ENCODE measurements at regions not wholly inside any gene's neighbourhood (a gene's known extent, or its start where the extent isn't known, plus 50 kb on each side); places are given as distances from the start of the nearest gene placed in this dataset.
"Not testable (repeated sequence)": the region's sequence is repeated elsewhere in the genome, so short reads cannot be mapped to it uniquely, and the experiment has no call there.

- TF ChIP-seq EZH2 (IDR thresholded peaks at IDR 0.05; ENCODE audit: borderline replicate concordance, low read depth, low read length, poor library complexity, severe bottlenecking) (no peak), CTCF (conservative IDR thresholded peaks at IDR 0.05; ENCODE audit: low read depth, low read length) (no peak)
- peak; percentile 30 for DNase-seq (ENCODE audit: low spot score)
- H3K27me3 ChIP-seq (replicated peaks; ENCODE audit: insufficient read depth, low read depth, low read length, poor library complexity): no peaks in the 10 kb centered on the region
- H3K36me3 ChIP-seq (ENCODE audit: insufficient read depth, low read length, poor library complexity, severe bottlenecking): no peaks in the 10 kb centered on the region
- H3K27ac ChIP-seq (ENCODE audit: low read depth, low read length, poor library complexity, severe bottlenecking): no peak overlapping the region
- no peaks in the 10 kb centered on the region for H3K4me1 ChIP-seq (ENCODE audit: insufficient read depth, low read length, poor library complexity, severe bottlenecking)
- no peak overlapping the region for H3K4me3 ChIP-seq (ENCODE audit: low read depth, low read length, poor library complexity, severe bottlenecking)
- intact Hi-C loops (cut with micrococcal nuclease; ENCODE audit: unreplicated experiment): no loop called here
- no TSS peak for BruUV-seq (replicated peaks)
- POLR2A ChIA-PET (ENCODE audit: low non-redundant PET): no interaction called here
- H3K9me3 ChIP-seq (ENCODE audit: low read depth, low read length, poor library complexity, severe bottlenecking): peaks cover 5% of the 10 kb centered on the region
- CTCF ChIA-PET: no interaction called here
Observed at GRCh38 chr13:59437544-59438301, 726.0 kb downstream of the DIAPH3 start.

GRCh38 chr13:59439776-59440428 is 723.8 kb downstream of the DIAPH3 start:
- Histone ChIP-seq H3K36me3 (ENCODE audit: insufficient read depth, low read length, poor library complexity, severe bottlenecking) (no peaks in the 10 kb centered on the region), H3K9me3 (ENCODE audit: low read depth, low read length, poor library complexity, severe bottlenecking) (no peaks in the 10 kb centered on the region), H3K27me3 (replicated peaks; ENCODE audit: insufficient read depth, low read depth, low read length, poor library complexity) (no peaks in the 10 kb centered on the region), H3K4me1 (ENCODE audit: insufficient read depth, low read length, poor library complexity, severe bottlenecking) (no peaks in the 10 kb centered on the region), H3K27ac (ENCODE audit: low read depth, low read length, poor library complexity, severe bottlenecking) (no peak overlapping the region), H3K4me3 (ENCODE audit: low read depth, low read length, poor library complexity, severe bottlenecking) (no peak overlapping the region)
- CTCF ChIA-PET: no interaction called here
- POLR2A ChIA-PET (ENCODE audit: low non-redundant PET): no interaction called here
- no peak for DNase-seq (ENCODE audit: low spot score)
- intact Hi-C loops (cut with micrococcal nuclease; ENCODE audit: unreplicated experiment): no loop called here
- BruUV-seq (replicated peaks): no TSS peak
- TF ChIP-seq EZH2 (IDR thresholded peaks at IDR 0.05; ENCODE audit: borderline replicate concordance, low read depth, low read length, poor library complexity, severe bottlenecking) (no peak), CTCF (conservative IDR thresholded peaks at IDR 0.05; ENCODE audit: low read depth, low read length) (no peak)

- BruUV-seq (replicated peaks); H3K36me3 ChIP-seq (ENCODE audit: insufficient read depth, low read length, poor library complexity, severe bottlenecking); CTCF ChIA-PET; H3K9me3 ChIP-seq (ENCODE audit: low read depth, low read length, poor library complexity, severe bottlenecking); H3K4me1 ChIP-seq (ENCODE audit: insufficient read depth, low read length, poor library complexity, severe bottlenecking); POLR2A ChIA-PET (ENCODE audit: low non-redundant PET); H3K27me3 ChIP-seq (replicated peaks; ENCODE audit: insufficient read depth, low read depth, low read length, poor library complexity); intact Hi-C loops (cut with micrococcal nuclease; ENCODE audit: unreplicated experiment); DNase-seq (ENCODE audit: low spot score); H3K4me3 ChIP-seq (ENCODE audit: low read depth, low read length, poor library complexity, severe bottlenecking); H3K27ac ChIP-seq (ENCODE audit: low read depth, low read length, poor library complexity, severe bottlenecking): not testable (repeated sequence)
Observed at GRCh38 chr13:59441068-59441467, 722.7 kb downstream of the DIAPH3 start.

Measured in A673 (cell line).